HG02943 (cell line): ENCODE measurements at regions not wholly inside any gene's neighbourhood (a gene's known extent, or its start where the extent isn't known, plus 50 kb on each side); places are given as distances from the start of the nearest gene placed in this dataset.

ENCODE experiments used
- ATAC-seq: cut with Tn5 transposase; IDR thresholded peaks from one replicate; pipeline ENCODE4 v1.9.1; 2021; ENCODE audit warnings: mild to moderate bottlenecking, low read depth, moderate library complexity; ENCODE audit not compliant: unreplicated experiment

GRCh38 chr5:143695244-143695864, 116.6 kb upstream of the HMHB1 start:
- ATAC-seq = no peak

DNA sequence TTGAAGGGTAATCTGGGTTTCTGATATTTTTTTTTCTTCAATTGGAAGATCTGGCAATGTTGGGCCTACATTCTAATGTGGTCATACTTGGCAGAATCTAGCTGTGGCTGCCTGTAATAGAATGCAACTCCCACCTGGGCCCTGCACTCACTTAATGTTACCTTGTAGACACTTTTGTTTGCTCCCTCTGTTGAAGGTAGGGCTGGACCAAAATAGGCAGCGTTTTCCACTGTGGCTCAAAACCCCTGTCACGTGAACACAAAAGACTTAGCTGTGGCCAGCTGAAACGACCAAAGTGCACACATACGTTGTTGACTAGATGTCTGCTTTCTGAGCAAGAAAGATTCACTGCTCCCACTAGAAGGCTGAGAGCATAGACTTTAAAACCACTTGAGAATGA, 117.6 kb upstream of the HMHB1 start:
- ATAC-seq = no peak

DNA sequence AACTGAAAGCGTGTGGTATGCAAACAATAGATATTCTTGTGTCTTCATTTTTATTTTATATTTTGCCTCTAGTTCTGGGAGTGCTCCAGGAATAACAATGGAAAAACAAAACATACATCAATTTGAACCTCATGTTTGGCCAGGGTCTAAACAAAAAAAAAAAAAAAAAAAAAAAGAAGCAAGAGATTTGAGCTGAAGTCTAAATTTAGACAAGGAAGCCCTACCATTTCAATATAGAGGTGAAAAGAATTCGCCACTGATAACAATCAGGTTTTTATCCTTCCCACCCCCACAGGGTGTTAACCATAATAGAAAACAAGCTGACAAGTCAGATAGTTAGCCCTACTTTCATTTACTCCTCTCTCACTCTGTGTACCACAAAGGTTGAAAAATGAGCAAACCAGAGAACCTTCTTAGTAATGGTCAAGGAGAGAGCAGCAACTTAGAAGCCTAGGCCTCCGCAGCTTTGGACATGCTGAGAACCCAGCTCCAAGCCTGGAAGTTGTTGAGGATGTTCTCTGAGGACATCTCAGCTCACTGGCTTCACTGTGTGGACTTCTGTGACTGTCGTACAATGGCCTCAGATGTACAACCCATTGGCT, 118.2 kb upstream of the HMHB1 start:
- ATAC-seq = no peak

- no peak for ATAC-seq
These were observed 119.6 kb upstream of the HMHB1 start for GRCh38 chr5:143692342-143692741.

- ATAC-seq = no peak
These were observed 120.0 kb upstream of the HMHB1 start for GRCh38 chr5:143691945-143692290.

- ATAC-seq = no peak
These were observed 120.5 kb upstream of the HMHB1 start for GRCh38 chr5:143691287-143691944.

DNA sequence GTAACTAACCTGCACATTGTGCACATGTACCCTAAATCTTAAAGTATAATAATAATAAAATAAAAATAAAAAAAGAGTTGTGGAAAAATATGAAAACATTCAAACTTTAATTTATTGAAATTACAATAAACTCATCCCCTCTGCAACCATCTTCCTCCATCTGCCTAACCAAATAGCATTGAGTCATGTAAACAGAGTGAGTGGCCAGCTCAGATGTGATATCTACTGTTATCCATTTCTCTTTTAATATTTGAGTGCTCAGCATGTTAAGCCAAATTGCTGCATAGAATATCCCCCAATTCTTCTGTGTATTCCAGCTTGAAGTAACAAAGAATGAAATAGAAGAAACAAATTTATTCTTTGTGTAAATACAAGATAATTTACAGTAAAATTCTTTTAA, 124.4 kb upstream of the HMHB1 start:
- ATAC-seq = no peak

- no peak for ATAC-seq
These were observed 126.6 kb upstream of the HMHB1 start for GRCh38 chr5:143685246-143685815.

DNA sequence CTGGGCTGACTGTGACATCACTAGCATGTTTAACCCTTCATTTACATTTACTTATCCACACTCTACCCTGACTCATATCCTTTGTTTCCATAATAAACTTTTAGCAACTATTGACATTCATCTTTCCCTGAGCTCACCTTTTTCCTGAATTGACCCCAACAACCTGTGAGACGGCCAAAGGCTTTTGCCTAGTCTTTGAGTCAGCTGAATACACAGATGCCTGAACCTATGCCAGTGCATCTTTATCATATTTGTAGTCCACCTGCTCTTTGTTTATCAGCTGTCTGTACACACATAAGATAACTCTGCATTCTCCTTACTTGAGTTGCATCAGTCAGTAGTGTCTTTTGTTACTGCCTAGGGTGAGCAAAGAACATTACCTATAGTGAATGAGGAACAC, 128.5 kb upstream of the HMHB1 start:
- ATAC-seq = no peak

- no peak for ATAC-seq
These were observed 129.0 kb upstream of the HMHB1 start for GRCh38 chr5:143682929-143683386.

- ATAC-seq = no peak
These were observed 129.6 kb upstream of the HMHB1 start for GRCh38 chr5:143682246-143682905.

GRCh38 chr5:143680672-143681259, 131.2 kb upstream of the HMHB1 start:
- ATAC-seq = no peak

- ATAC-seq = no peak
These were observed 132.2 kb upstream of the HMHB1 start for GRCh38 chr5:143679777-143680176.

GRCh38 chr5:143678148-143678905, 133.6 kb upstream of the HMHB1 start:
- ATAC-seq = no peak

GRCh38 chr5:143677403-143677802, 134.6 kb upstream of the HMHB1 start:
- no peak for ATAC-seq

- ATAC-seq = no peak
These were observed 135.2 kb upstream of the HMHB1 start for GRCh38 chr5:143676802-143677201.

DNA sequence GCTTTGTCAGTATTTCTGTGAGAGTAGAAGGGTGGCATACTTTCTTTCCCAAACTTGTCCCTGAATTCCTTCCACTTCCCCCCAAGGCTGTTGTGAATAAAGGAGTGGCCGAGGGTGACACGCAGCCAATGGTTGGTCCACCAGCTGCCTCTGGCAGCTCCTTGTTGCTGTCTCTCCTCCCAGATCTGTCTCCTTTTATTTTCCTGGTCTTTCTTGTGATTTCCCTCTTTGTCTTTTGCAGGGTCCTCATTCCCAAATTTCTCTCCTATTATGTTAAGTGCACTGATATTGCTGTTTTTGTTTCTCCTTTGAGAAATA, 137.5 kb upstream of the HMHB1 start:
- no peak for ATAC-seq

DNA sequence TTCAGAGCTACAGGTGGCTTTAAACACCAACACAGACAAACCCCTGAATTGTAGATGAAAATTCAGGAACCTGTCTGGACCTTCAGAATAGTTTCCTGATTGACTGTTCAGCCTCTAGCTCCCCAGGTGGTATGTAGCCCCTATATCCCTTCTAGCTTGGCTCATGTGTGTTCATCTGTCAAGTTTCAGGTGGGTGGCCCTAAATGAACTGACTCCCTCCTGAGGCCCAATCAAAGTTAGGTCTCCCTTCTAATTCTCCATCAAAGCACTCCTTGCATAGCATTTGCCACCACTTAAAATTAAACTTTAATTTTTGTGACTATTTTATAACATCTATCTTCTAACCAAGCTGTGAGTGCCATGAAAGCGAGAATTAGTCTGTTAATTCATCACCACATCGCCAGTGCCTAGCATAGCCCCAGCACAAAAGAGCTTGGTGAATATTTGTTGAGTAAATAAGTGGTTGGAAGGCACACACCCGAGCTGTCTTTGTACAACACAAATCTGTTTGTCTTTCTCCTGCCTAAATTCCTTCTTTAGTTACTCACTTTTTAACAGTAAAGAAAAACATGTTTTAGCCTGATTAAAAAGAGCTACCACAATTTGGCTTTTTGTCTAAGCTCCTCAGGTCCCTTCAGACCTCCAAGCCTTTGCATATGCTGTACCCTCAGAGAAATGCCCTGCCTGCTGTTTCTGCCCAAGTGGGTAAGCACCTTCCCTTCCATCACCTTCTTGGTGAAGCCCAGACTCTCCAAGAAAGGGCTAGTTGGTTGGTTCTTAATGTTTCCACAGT, 138.1 kb upstream of the HMHB1 start:
- ATAC-seq = no peak

DNA sequence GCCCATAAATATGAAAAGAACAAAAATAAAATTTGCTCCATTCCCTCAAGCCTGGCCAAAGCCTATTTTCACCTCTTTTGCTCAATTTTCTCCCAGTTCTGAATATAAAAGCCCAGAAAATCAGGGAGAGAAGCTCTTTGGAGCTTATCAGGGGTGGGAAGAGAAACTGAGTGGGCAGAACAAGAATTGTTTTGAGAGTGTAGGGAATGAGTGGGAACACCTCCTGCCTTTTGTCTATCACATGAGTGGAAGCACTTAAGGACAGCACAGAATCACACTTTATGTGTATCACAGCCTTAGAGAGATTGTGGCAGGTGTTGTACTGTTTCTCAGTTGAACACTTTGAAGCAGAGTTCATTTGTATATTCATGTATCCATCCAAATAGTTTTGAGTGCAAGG, 139.2 kb upstream of the HMHB1 start:
- no peak for ATAC-seq
